MM.1S (cell line): ENCODE measurements at regions not wholly inside any gene's neighbourhood (a gene's known extent, or its start where the extent isn't known, plus 50 kb on each side); places are given as distances from the start of the nearest gene placed in this dataset.

Experiments used
- DNase-seq: peaks from one replicate; pipeline ENCODE4 v3.0.0-alpha.2; 2015
- H2AFZ ChIP-seq: fragments of 300-600 bp; sonication (generic); 2 replicates; pipeline ENCODE4 v1.6.0; 2016; ENCODE audit warnings: antibody characterized with exemption, low read length
- H3F3A ChIP-seq: fragments of 300-600 bp; sonication (generic); 2 replicates; pipeline ENCODE4 v1.6.1; 2016; ENCODE audit warnings: mild to moderate bottlenecking, antibody characterized with exemption, low read length, moderate library complexity, mixed read lengths; ENCODE audit not compliant: insufficient read depth
- H3K27ac ChIP-seq: fragments of 300-600 bp; sonication (generic); 2 replicates; pipeline ENCODE4 v1.5.1; 2016; ENCODE audit warnings: mild to moderate bottlenecking, low read length
- H3K27me3 ChIP-seq: fragments of 300-600 bp; sonication (generic); replicated peaks from 2 replicates; pipeline ENCODE4 v1.6.0; 2016; ENCODE audit warnings: low read length; ENCODE audit not compliant: insufficient read depth
- H3K36me3 ChIP-seq: fragments of 300-600 bp; sonication (generic); replicated peaks from 2 replicates; pipeline ENCODE4 v1.6.1; 2016; ENCODE audit warnings: mild to moderate bottlenecking, low read length, mixed read lengths; ENCODE audit not compliant: insufficient read depth
- H3K4me1 ChIP-seq: fragments of 300-600 bp; sonication (generic); 2 replicates; pipeline ENCODE4 v1.6.1; 2016; ENCODE audit warnings: low read length, mixed read lengths
- H3K4me2 ChIP-seq: fragments of 300-600 bp; sonication (generic); 2 replicates; pipeline ENCODE4 v1.6.0; 2016; ENCODE audit warnings: low read depth, low read length
- H3K4me3 ChIP-seq: fragments of 300-600 bp; sonication (generic); 2 replicates; pipeline ENCODE4 v1.5.1; 2016; ENCODE audit warnings: low read length, mixed read lengths
- H3K79me2 ChIP-seq: fragments of 300-600 bp; sonication (generic); 2 replicates; pipeline ENCODE4 v1.6.1; 2016; ENCODE audit warnings: mixed run types, low read length, mixed read lengths
- H3K9ac ChIP-seq: fragments of 300-600 bp; sonication (generic); 2 replicates; pipeline ENCODE4 v1.6.1; 2016; ENCODE audit warnings: low read length, mixed read lengths
- H3K9me2 ChIP-seq: fragments of 300-600 bp; sonication (generic); replicated peaks from 2 replicates; pipeline ENCODE4 v1.6.1; 2016; ENCODE audit warnings: mild to moderate bottlenecking, low read length, mixed read lengths; ENCODE audit not compliant: insufficient read depth
- H3K9me3 ChIP-seq: fragments of 300-600 bp; sonication (generic); replicated peaks from 2 replicates; pipeline ENCODE4 v1.6.1; 2016; ENCODE audit warnings: mild to moderate bottlenecking, low read length, mixed read lengths; ENCODE audit not compliant: insufficient read depth
- H4K20me1 ChIP-seq: fragments of 300-600 bp; sonication (generic); 2 replicates; pipeline ENCODE4 v1.6.1; 2016; ENCODE audit warnings: mild to moderate bottlenecking, low read length, moderate library complexity, mixed read lengths; ENCODE audit not compliant: insufficient read depth
- CTCF ChIP-seq: fragments of 300-600 bp; sonication (generic); IDR thresholded peaks from 2 replicates; pipeline ENCODE4 v1.5.1; 2016; ENCODE audit warnings: antibody characterized with exemption, low read length, mixed read lengths
- EZH2 ChIP-seq: fragments of 300-600 bp; sonication (generic); optimal IDR thresholded peaks from 2 replicates; pipeline ENCODE3; 2017; ENCODE audit warnings: low read depth, mild to moderate bottlenecking, antibody characterized with exemption, low read length, mixed read lengths
- EZH2phosphoT487 ChIP-seq: fragments of 300-600 bp; sonication (generic); IDR thresholded peaks from 2 replicates; pipeline ENCODE4 v1.6.1; 2018; ENCODE audit warnings: antibody characterized with exemption, low read length

- Histone ChIP-seq H3K79me2 (no peaks in the 10 kb centered on the region), H3K27me3 (no peaks in the 10 kb centered on the region), H3K4me1 (no peaks in the 10 kb centered on the region), H3K9me3 (no peaks in the 10 kb centered on the region), H3K36me3 (no peaks in the 10 kb centered on the region), H3K9me2 (no peaks in the 10 kb centered on the region), H4K20me1 (no peaks in the 10 kb centered on the region), H3K9ac (no peak overlapping the region), H3F3A (no peaks in the 10 kb centered on the region), H3K27ac (no peak overlapping the region), H2AFZ (no peak overlapping the region), H3K4me3 (no peak overlapping the region), H3K4me2 (no peak overlapping the region)
- TF ChIP-seq EZH2phosphoT487 (no peak), EZH2 (no peak), CTCF (no peak)
- DNase-seq: no peak
Observed at GRCh38 chr11:115576606-115577380, 72.6 kb upstream of the CADM1 start.

- Histone ChIP-seq H3K4me1 (no peaks in the 10 kb centered on the region), H3K4me3 (no peak overlapping the region), H2AFZ (no peak overlapping the region), H3K9ac (no peak overlapping the region), H3K27me3 (no peaks in the 10 kb centered on the region), H4K20me1 (no peaks in the 10 kb centered on the region), H3K79me2 (no peaks in the 10 kb centered on the region), H3F3A (no peaks in the 10 kb centered on the region), H3K9me2 (no peaks in the 10 kb centered on the region; the same call in 1 of the 2 replicates), H3K9me3 (no peaks in the 10 kb centered on the region), H3K27ac (no peak overlapping the region), H3K4me2 (no peak overlapping the region), H3K36me3 (no peaks in the 10 kb centered on the region)
- TF ChIP-seq CTCF (no peak), EZH2phosphoT487 (no peak), EZH2 (no peak)
- DNase-seq: no peak
Observed at GRCh38 chr11:115572551-115572950, 68.3 kb upstream of the CADM1 start.

DNA sequence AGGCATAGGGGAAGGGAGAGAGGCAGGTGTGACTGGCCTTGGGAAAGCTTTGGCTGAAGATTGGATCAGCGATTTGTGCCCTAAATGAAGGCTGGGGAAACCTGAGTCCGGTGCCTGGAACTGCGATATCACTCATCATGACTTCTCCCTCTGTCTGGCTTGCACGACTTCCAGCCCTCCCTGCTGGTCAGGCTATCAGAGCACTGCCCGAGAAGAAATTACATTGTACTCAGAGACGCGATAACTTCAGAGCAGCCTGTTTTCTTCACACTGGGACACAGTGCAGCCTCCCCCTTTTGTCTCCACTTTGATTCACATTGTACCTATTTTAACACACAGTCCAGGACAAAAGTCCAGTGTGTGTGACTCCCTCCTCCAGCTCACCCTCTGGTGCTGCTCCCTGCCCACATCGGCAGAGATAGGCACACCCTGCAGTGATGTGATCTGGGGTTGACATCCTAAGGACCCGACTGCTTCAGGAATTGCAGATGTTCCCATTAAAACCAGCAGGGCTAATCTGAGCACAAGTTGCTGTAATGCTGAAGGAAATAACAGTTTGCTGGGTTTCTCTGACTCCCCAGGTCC, 62.1 kb upstream of the CADM1 start:
- Histone ChIP-seq H3K9me3 (no peaks in the 10 kb centered on the region), H3K9me2 (no peaks in the 10 kb centered on the region; the same call in 1 of the 2 replicates)
- no peak for TF ChIP-seq EZH2phosphoT487
- TF ChIP-seq EZH2: no peak
- TF ChIP-seq CTCF: no peak

More for the DNA sequence above, 62.1 kb upstream of the CADM1 start:
- Histone ChIP-seq H3K79me2 (no peaks in the 10 kb centered on the region), H3K27ac (no peak overlapping the region), H3K4me2 (no peak overlapping the region), H2AFZ (no peak overlapping the region), H3K36me3 (no peaks in the 10 kb centered on the region), H3K4me3 (no peak overlapping the region), H3K9ac (no peak overlapping the region), H3F3A (no peaks in the 10 kb centered on the region), H4K20me1 (no peaks in the 10 kb centered on the region), H3K27me3 (no peaks in the 10 kb centered on the region), H3K4me1 (no peaks in the 10 kb centered on the region)
- no peak for DNase-seq
